GM12878 (cell line): ENCODE measurements at regions not wholly inside any gene's neighbourhood (a gene's known extent, or its start where the extent isn't known, plus 50 kb on each side); places are given as distances from the start of the nearest gene placed in this dataset.

ENCODE experiments used
- BCLAF1 ChIP-seq: fragments of 450-650 bp; IDR thresholded peaks from 2 replicates; pipeline ENCODE4 v1.6.1; 2017; ENCODE audit warnings: antibody characterized with exemption, mild to moderate bottlenecking, moderate library complexity
- CBX3 ChIP-seq: fragments of 200-600 bp; sonication (generic); IDR thresholded peaks from 2 replicates; pipeline ENCODE4 v1.6.1; 2016; ENCODE audit warnings: low read depth, borderline replicate concordance
- CTCF ChIP-seq, 3 experiments: IDR thresholded peaks in 2 of 3; conservative IDR thresholded peaks in 1 of 3; 2 replicates each; pipeline ENCODE4 v1.5.1; 2011; ENCODE audit warnings: low read depth in 3 of 3, low read length in 3 of 3, mild to moderate bottlenecking in 3 of 3, control low read depth in 2 of 3, moderate library complexity in 2 of 3, inconsistent platforms in 1 of 3, mixed read lengths in 1 of 3; ENCODE audit not compliant: control insufficient read depth in 2 of 3, insufficient read depth in 1 of 3; ENCODE audit errors: extremely low read depth in 1 of 3
- EP300 ChIP-seq, 2 experiments: fragments of 150-350 bp in 1 of 2; IDR thresholded peaks; 2 replicates each; pipeline ENCODE4 v1.6.1; 2011 to 2012; ENCODE audit warnings: low read depth in 2 of 2, low read length in 2 of 2, borderline replicate concordance in 1 of 2, improper control_type of control experiment in 1 of 2, inconsistent platforms in 1 of 2; ENCODE audit not compliant: control insufficient read depth in 1 of 2
- EZH2 ChIP-seq: IDR thresholded peaks from 2 replicates; pipeline ENCODE4 v1.6.1; 2012; ENCODE audit warnings: low read depth, mild to moderate bottlenecking, control low read depth, inconsistent platforms, low read length, borderline replicate concordance; ENCODE audit not compliant: control insufficient read depth
- FOS ChIP-seq: IDR thresholded peaks from 3 replicates; pipeline ENCODE4 v1.6.1; 2011; ENCODE audit warnings: borderline replicate concordance; ENCODE audit not compliant: insufficient read length; ENCODE audit errors: extremely low read depth
- NRF1 ChIP-seq: conservative IDR thresholded peaks from 2 replicates; pipeline ENCODE4 v1.6.1; 2011; ENCODE audit warnings: mild to moderate bottlenecking, low read depth, low read length, improper control_type of control experiment
- POLR2A ChIP-seq: IDR thresholded peaks from 2 replicates; pipeline ENCODE4 v1.6.1; 2011; ENCODE audit warnings: low read depth, mild to moderate bottlenecking, low read length
- POLR2AphosphoS2 ChIP-seq: IDR thresholded peaks from 2 replicates; pipeline ENCODE4 v1.6.1; 2011; ENCODE audit warnings: low read depth, mild to moderate bottlenecking, low read length, improper control_type of control experiment, moderate library complexity
- SREBF1 ChIP-seq: IDR thresholded peaks from 2 replicates; pipeline ENCODE4 v1.6.1; 2012; ENCODE audit warnings: mild to moderate bottlenecking, low read length
- WRNIP1 ChIP-seq: IDR thresholded peaks from 2 replicates; pipeline ENCODE4 v1.6.1; 2011; ENCODE audit warnings: low read depth, low read length, improper control_type of control experiment, borderline replicate concordance
- ZBTB4 ChIP-seq: fragments of 450-650 bp; formaldehyde crosslinking; IDR thresholded peaks from 2 replicates; pipeline ENCODE4 v1.4.0; 2022; ENCODE audit warnings: mild to moderate bottlenecking, moderate library complexity
- ZNF687 ChIP-seq: fragments of 450-650 bp; IDR thresholded peaks from 2 replicates; pipeline ENCODE4 v1.6.1; 2017; ENCODE audit warnings: mild to moderate bottlenecking, moderate library complexity
- ZZZ3 ChIP-seq: IDR thresholded peaks from 2 replicates; pipeline ENCODE4 v1.6.1; 2011; ENCODE audit warnings: low read depth; ENCODE audit not compliant: control insufficient read depth, insufficient read length

- TF ChIP-seq BCLAF1 (no peak), ZNF687 (no peak), POLR2A (no peak), SREBF1 (no peak), EP300 (IDR thresholded peaks at IDR 0.05; ENCODE audit: borderline replicate concordance in 1 of 2, control insufficient read depth in 1 of 2, low read depth in 2 of 2, low read length in 2 of 2) (no peak), NRF1 (no peak), CTCF (IDR thresholded peaks at IDR 0.05 in 2 of 3, conservative IDR thresholded peaks at IDR 0.05 in 1 of 3; ENCODE audit: control insufficient read depth in 2 of 3, extremely low read depth in 1 of 3, insufficient read depth in 1 of 3, low read depth in 3 of 3, low read length in 3 of 3) (no peak), CBX3 (no peak), POLR2AphosphoS2 (no peak), EZH2 (no peak), FOS (no peak), ZZZ3 (no peak), ZBTB4 (CRISPR knock-in tag) (no peak), WRNIP1 (no peak)
Measured at GRCh38 chr12:65612440-65612839, 211.8 kb upstream of the HMGA2 start.
